ENCODE measurements at regions not wholly inside any gene's neighbourhood (a gene's known extent, or its start where the extent isn't known, plus 50 kb on each side); places are given as distances from the start of the nearest gene placed in this dataset.

- TF ChIP-seq TAF1 (IDR thresholded peaks at IDR 0.05; ENCODE audit: borderline replicate concordance, low read depth, low read length) = no peak
- TF ChIP-seq POLR2AphosphoS5 (IDR thresholded peaks at IDR 0.05; ENCODE audit: low read depth, low read length) = no peak
These were observed 479.8 kb upstream of the IMPG1 start for GRCh38 chr6:76552268-76552667.
